Hepatocyte (in vitro differentiated cells): ENCODE measurements at regions not wholly inside any gene's neighbourhood (a gene's known extent, or its start where the extent isn't known, plus 50 kb on each side); places are given as distances from the start of the nearest gene placed in this dataset.

Experiments
- DNase-seq: peaks from one replicate; pipeline ENCODE4 v3.0.0-alpha.2; 2016; ENCODE audit warnings: low spot score
- H2AFZ ChIP-seq: fragments of 200-600 bp; sonication (generic); 2 replicates; pipeline ENCODE4 v1.6.0; 2016; ENCODE audit warnings: antibody characterized with exemption, mild to moderate bottlenecking
- H3K27ac ChIP-seq: fragments of 200-600 bp; sonication (generic); 2 replicates; pipeline ENCODE4 v1.5.1; 2016; ENCODE audit warnings: mild to moderate bottlenecking
- H3K27me3 ChIP-seq: fragments of 200-600 bp; sonication (generic); 2 replicates; pipeline ENCODE4 v1.6.1; 2016
- H3K36me3 ChIP-seq: fragments of 200-600 bp; sonication (generic); replicated peaks from 2 replicates; pipeline ENCODE4 v1.5.1; 2016; ENCODE audit warnings: low read depth; ENCODE audit not compliant: insufficient read depth
- H3K4me1 ChIP-seq: fragments of 200-600 bp; sonication (generic); 2 replicates; pipeline ENCODE4 v1.5.1; 2016; ENCODE audit warnings: mild to moderate bottlenecking, moderate library complexity; ENCODE audit not compliant: insufficient read depth
- H3K4me2 ChIP-seq: fragments of 200-600 bp; sonication (generic); 2 replicates; pipeline ENCODE4 v1.6.0; 2016
- H3K4me3 ChIP-seq: fragments of 200-600 bp; sonication (generic); 2 replicates; pipeline ENCODE4 v1.5.1; 2016; ENCODE audit warnings: mild to moderate bottlenecking
- H3K79me2 ChIP-seq: fragments of 200-600 bp; sonication (generic); 2 replicates; pipeline ENCODE4 v1.6.0; 2017; ENCODE audit warnings: mild to moderate bottlenecking
- H3K9me2 ChIP-seq: fragments of 200-600 bp; sonication (generic); replicated peaks from 2 replicates; pipeline ENCODE4 v1.6.0; 2017; ENCODE audit warnings: mild to moderate bottlenecking; ENCODE audit not compliant: insufficient read depth
- H3K9me3 ChIP-seq: fragments of 200-600 bp; sonication (generic); 2 replicates; pipeline ENCODE4 v1.5.1; 2016; ENCODE audit warnings: low read depth, mild to moderate bottlenecking
- H4K20me1 ChIP-seq: fragments of 200-600 bp; sonication (generic); 2 replicates; pipeline ENCODE4 v1.6.0; 2016; ENCODE audit warnings: mild to moderate bottlenecking; ENCODE audit not compliant: insufficient read depth, poor library complexity, severe bottlenecking
- CTCF ChIP-seq: fragments of 200-600 bp; sonication (generic); IDR thresholded peaks from 2 replicates; pipeline ENCODE4 v1.5.1; 2016; ENCODE audit warnings: antibody characterized with exemption, mild to moderate bottlenecking; ENCODE audit not compliant: poor library complexity
- EZH2 ChIP-seq: fragments of 200-600 bp; sonication (generic); IDR thresholded peaks from 2 replicates; pipeline ENCODE4 v1.6.1; 2016; ENCODE audit warnings: antibody characterized with exemption, mild to moderate bottlenecking, borderline replicate concordance
- EZH2phosphoT487 ChIP-seq: fragments of 200-600 bp; sonication (generic); IDR thresholded peaks from one replicate; pipeline ENCODE4 v1.6.1; 2018; ENCODE audit warnings: antibody characterized with exemption, mild to moderate bottlenecking, low read depth, moderate library complexity; ENCODE audit not compliant: unreplicated experiment, severe bottlenecking
- WGBS: methylation state at CpG from one replicate; pipeline ENCODE4 v1.1.6; 2016; ENCODE audit warnings: low lambda C conversion rate; ENCODE audit errors: missing lambda C conversion rate; 5-methylcytosine and 5-hydroxymethylcytosine counted together

GRCh38 chr7:67610897-67611296 lies 614.3 kb downstream of the TYW1 start:
- TF ChIP-seq EZH2 (no peak), CTCF (no peak), EZH2phosphoT487 (no peak)
- peaks cover 4% of the 10 kb centered on the region for H3K27me3 ChIP-seq
- H3K9me3 ChIP-seq: no peaks in the 10 kb centered on the region
- H3K4me3 ChIP-seq: no peak overlapping the region
- DNase-seq: no peak
- H3K79me2 ChIP-seq: no peaks in the 10 kb centered on the region
- H3K4me2 ChIP-seq: no peak overlapping the region
- WGBS: 82% methylated on average over 6 of the region's 6 CpGs
- no peak overlapping the region for H2AFZ ChIP-seq
- no peaks in the 10 kb centered on the region for H4K20me1 ChIP-seq
- H3K4me1 ChIP-seq: no peaks in the 10 kb centered on the region
- no peak overlapping the region for H3K27ac ChIP-seq
- H3K36me3 ChIP-seq: no peaks in the 10 kb centered on the region
- H3K9me2 ChIP-seq: no peaks in the 10 kb centered on the region

- H3K4me3 ChIP-seq: no peak overlapping the region
- peaks cover 4% of the 10 kb centered on the region for H3K27me3 ChIP-seq
- no peak for TF ChIP-seq CTCF
- no peak for TF ChIP-seq EZH2
- TF ChIP-seq EZH2phosphoT487: no peak
- no peaks in the 10 kb centered on the region for H3K9me2 ChIP-seq
- no peaks in the 10 kb centered on the region for H3K4me1 ChIP-seq
- no peaks in the 10 kb centered on the region for H3K79me2 ChIP-seq
- H4K20me1 ChIP-seq: no peaks in the 10 kb centered on the region
- H3K9me3 ChIP-seq: no peaks in the 10 kb centered on the region
- no peak for DNase-seq
- WGBS: 56% methylated on average over 2 of the region's 2 CpGs
- H3K36me3 ChIP-seq: no peaks in the 10 kb centered on the region
- no peak overlapping the region for H2AFZ ChIP-seq
- H3K27ac ChIP-seq: no peak overlapping the region
- H3K4me2 ChIP-seq: no peak overlapping the region
Measured at GRCh38 chr7:67614843-67615242, 618.2 kb downstream of the TYW1 start.

GRCh38 chr7:67616517-67616916 lies 619.9 kb downstream of the TYW1 start:
- H3K9me2 ChIP-seq: no peaks in the 10 kb centered on the region
- 95% methylated on average over 7 of the region's 7 CpGs for WGBS
- DNase-seq: no peak
- no peak overlapping the region for H3K4me2 ChIP-seq
- H2AFZ ChIP-seq: no peak overlapping the region
- H4K20me1 ChIP-seq: no peaks in the 10 kb centered on the region
- peaks cover 16% of the 10 kb centered on the region for H3K27me3 ChIP-seq
- no peaks in the 10 kb centered on the region for H3K79me2 ChIP-seq
- H3K4me1 ChIP-seq: no peaks in the 10 kb centered on the region
- no peak overlapping the region for H3K27ac ChIP-seq
- H3K36me3 ChIP-seq: no peaks in the 10 kb centered on the region
- H3K4me3 ChIP-seq: no peak overlapping the region
- no peaks in the 10 kb centered on the region for H3K9me3 ChIP-seq
- TF ChIP-seq EZH2 (no peak), EZH2phosphoT487 (no peak), CTCF (no peak)

GRCh38 chr7:67618556-67619162 lies 622.0 kb downstream of the TYW1 start:
- H4K20me1 ChIP-seq: no peaks in the 10 kb centered on the region
- H3K36me3 ChIP-seq: no peaks in the 10 kb centered on the region
- H3K4me3 ChIP-seq: no peak overlapping the region
- no peak for DNase-seq
- no peaks in the 10 kb centered on the region for H3K9me2 ChIP-seq
- no peaks in the 10 kb centered on the region for H3K4me1 ChIP-seq
- no peaks in the 10 kb centered on the region for H3K79me2 ChIP-seq
- peaks cover 31% of the 10 kb centered on the region for H3K27me3 ChIP-seq
- WGBS: 51% methylated on average over 8 of the region's 8 CpGs
- H3K27ac ChIP-seq: no peak overlapping the region
- TF ChIP-seq EZH2phosphoT487 (no peak), CTCF (no peak), EZH2 (no peak)
- H3K9me3 ChIP-seq: no peaks in the 10 kb centered on the region
- peak overlapping the region; percentile 10 for H3K4me2 ChIP-seq
- no peak overlapping the region for H2AFZ ChIP-seq
